GM12878 (cell line): ENCODE measurements at regions not wholly inside any gene's neighbourhood (a gene's known extent, or its start where the extent isn't known, plus 50 kb on each side); places are given as distances from the start of the nearest gene placed in this dataset.

Experiments
- BHLHE40 ChIP-seq, 2 experiments: fragments of 450-650 bp in 1 of 2; IDR thresholded peaks; 2 replicates each; pipeline ENCODE4 v1.6.1; 2011 to 2017; ENCODE audit warnings: low read depth in 2 of 2, borderline replicate concordance in 1 of 2, improper control_type of control experiment in 1 of 2, low read length in 1 of 2, mild to moderate bottlenecking in 1 of 2
- CREM ChIP-seq: IDR thresholded peaks from 2 replicates; pipeline ENCODE4 v1.6.1; 2014; ENCODE audit warnings: antibody characterized with exemption, low read depth
- EP300 ChIP-seq, 2 experiments: fragments of 150-350 bp in 1 of 2; IDR thresholded peaks; 2 replicates each; pipeline ENCODE4 v1.6.1; 2011 to 2012; ENCODE audit warnings: low read depth in 2 of 2, low read length in 2 of 2, borderline replicate concordance in 1 of 2, improper control_type of control experiment in 1 of 2, inconsistent platforms in 1 of 2; ENCODE audit not compliant: control insufficient read depth in 1 of 2
- MTA2 ChIP-seq: fragments of 450-650 bp; IDR thresholded peaks from 2 replicates; pipeline ENCODE4 v1.6.1; 2016; ENCODE audit warnings: low read depth, mild to moderate bottlenecking, moderate library complexity
- SPI1 ChIP-seq: IDR thresholded peaks from 2 replicates; pipeline ENCODE4 v1.6.1; 2011; ENCODE audit warnings: low read depth, mild to moderate bottlenecking, low read length, moderate library complexity, borderline replicate concordance; ENCODE audit not compliant: insufficient read depth
- YY1 ChIP-seq: IDR thresholded peaks from 2 replicates; pipeline ENCODE4 v1.6.1; 2011; ENCODE audit warnings: low read depth, mild to moderate bottlenecking, low read length
- TF ChIP-seq, protein P1 (sequence below): IDR thresholded peaks from 2 replicates; pipeline ENCODE4 v1.6.1; 2011; ENCODE audit warnings: borderline replicate concordance, low read depth, mild to moderate bottlenecking, moderate library complexity, low read length; ENCODE audit not compliant: insufficient read depth, poor library complexity, severe bottlenecking
- TF ChIP-seq, protein P2 (sequence below): fragments of 450-650 bp; IDR thresholded peaks from 2 replicates; pipeline ENCODE4 v1.6.1; 2017; ENCODE audit warnings: mild to moderate bottlenecking
- TF ChIP-seq, protein P3 (sequence below): IDR thresholded peaks from 2 replicates; pipeline ENCODE4 v1.6.1; 2011; ENCODE audit warnings: low read depth, mild to moderate bottlenecking, low read length, moderate library complexity, borderline replicate concordance; ENCODE audit errors: extremely low read depth
- TF ChIP-seq, protein P4 (sequence below), 3 experiments: IDR thresholded peaks in 2 of 3; conservative IDR thresholded peaks in 1 of 3; 2 replicates each; pipeline ENCODE4 v1.5.1; 2011; ENCODE audit warnings: low read depth in 3 of 3, low read length in 3 of 3, mild to moderate bottlenecking in 3 of 3, control low read depth in 2 of 3, moderate library complexity in 2 of 3, inconsistent platforms in 1 of 3, mixed read lengths in 1 of 3; ENCODE audit not compliant: control insufficient read depth in 2 of 3, insufficient read depth in 1 of 3; ENCODE audit errors: extremely low read depth in 1 of 3
- TF ChIP-seq, protein P5 (sequence below): IDR thresholded peaks from 2 replicates; pipeline ENCODE4 v1.6.1; 2012; ENCODE audit warnings: low read length, inconsistent platforms

DNA sequence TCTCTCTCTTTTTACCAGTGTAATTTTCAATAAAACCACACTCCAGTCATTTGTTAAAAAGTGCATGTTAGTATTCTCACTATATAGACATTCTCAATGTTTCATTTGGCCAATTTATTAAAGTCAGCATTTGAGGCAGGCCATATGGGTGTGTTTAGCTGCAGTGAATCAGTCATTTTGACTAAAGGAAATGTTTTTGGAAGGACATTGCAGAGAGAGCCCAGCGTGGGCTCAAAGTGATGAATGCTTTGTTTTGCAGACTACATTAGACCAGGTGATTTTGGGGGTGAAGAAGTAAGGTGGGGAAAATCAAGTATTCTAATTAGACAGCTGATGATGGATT, 116.7 kb downstream of the POSTN start:
- TF ChIP-seq, protein P1, sequence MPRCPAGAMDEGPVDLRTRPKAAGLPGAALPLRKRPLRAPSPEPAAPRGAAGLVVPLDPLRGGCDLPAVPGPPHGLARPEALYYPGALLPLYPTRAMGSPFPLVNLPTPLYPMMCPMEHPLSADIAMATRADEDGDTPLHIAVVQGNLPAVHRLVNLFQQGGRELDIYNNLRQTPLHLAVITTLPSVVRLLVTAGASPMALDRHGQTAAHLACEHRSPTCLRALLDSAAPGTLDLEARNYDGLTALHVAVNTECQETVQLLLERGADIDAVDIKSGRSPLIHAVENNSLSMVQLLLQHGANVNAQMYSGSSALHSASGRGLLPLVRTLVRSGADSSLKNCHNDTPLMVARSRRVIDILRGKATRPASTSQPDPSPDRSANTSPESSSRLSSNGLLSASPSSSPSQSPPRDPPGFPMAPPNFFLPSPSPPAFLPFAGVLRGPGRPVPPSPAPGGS: no peak
- TF ChIP-seq, protein P2, sequence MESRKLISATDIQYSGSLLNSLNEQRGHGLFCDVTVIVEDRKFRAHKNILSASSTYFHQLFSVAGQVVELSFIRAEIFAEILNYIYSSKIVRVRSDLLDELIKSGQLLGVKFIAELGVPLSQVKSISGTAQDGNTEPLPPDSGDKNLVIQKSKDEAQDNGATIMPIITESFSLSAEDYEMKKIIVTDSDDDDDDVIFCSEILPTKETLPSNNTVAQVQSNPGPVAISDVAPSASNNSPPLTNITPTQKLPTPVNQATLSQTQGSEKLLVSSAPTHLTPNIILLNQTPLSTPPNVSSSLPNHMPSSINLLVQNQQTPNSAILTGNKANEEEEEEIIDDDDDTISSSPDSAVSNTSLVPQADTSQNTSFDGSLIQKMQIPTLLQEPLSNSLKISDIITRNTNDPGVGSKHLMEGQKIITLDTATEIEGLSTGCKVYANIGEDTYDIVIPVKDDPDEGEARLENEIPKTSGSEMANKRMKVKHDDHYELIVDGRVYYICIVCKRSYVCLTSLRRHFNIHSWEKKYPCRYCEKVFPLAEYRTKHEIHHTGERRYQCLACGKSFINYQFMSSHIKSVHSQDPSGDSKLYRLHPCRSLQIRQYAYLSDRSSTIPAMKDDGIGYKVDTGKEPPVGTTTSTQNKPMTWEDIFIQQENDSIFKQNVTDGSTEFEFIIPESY: no peak
- TF ChIP-seq BHLHE40 (IDR thresholded peaks at IDR 0.05; ENCODE audit: borderline replicate concordance in 1 of 2, low read depth in 2 of 2, low read length in 1 of 2) (no peak), MTA2 (no peak), CREM (no peak), SPI1 (no peak), YY1 (no peak), EP300 (IDR thresholded peaks at IDR 0.05; ENCODE audit: borderline replicate concordance in 1 of 2, control insufficient read depth in 1 of 2, low read depth in 2 of 2, low read length in 2 of 2) (no peak)
- TF ChIP-seq, protein P3, sequence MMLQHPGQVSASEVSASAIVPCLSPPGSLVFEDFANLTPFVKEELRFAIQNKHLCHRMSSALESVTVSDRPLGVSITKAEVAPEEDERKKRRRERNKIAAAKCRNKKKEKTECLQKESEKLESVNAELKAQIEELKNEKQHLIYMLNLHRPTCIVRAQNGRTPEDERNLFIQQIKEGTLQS: no peak
- TF ChIP-seq, protein P4, sequence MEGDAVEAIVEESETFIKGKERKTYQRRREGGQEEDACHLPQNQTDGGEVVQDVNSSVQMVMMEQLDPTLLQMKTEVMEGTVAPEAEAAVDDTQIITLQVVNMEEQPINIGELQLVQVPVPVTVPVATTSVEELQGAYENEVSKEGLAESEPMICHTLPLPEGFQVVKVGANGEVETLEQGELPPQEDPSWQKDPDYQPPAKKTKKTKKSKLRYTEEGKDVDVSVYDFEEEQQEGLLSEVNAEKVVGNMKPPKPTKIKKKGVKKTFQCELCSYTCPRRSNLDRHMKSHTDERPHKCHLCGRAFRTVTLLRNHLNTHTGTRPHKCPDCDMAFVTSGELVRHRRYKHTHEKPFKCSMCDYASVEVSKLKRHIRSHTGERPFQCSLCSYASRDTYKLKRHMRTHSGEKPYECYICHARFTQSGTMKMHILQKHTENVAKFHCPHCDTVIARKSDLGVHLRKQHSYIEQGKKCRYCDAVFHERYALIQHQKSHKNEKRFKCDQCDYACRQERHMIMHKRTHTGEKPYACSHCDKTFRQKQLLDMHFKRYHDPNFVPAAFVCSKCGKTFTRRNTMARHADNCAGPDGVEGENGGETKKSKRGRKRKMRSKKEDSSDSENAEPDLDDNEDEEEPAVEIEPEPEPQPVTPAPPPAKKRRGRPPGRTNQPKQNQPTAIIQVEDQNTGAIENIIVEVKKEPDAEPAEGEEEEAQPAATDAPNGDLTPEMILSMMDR (IDR thresholded peaks at IDR 0.05 in 2 of 3, conservative IDR thresholded peaks at IDR 0.05 in 1 of 3; ENCODE audit: control insufficient read depth in 2 of 3, extremely low read depth in 1 of 3, insufficient read depth in 1 of 3, low read depth in 3 of 3, low read length in 3 of 3): no peak
- TF ChIP-seq, protein P5, sequence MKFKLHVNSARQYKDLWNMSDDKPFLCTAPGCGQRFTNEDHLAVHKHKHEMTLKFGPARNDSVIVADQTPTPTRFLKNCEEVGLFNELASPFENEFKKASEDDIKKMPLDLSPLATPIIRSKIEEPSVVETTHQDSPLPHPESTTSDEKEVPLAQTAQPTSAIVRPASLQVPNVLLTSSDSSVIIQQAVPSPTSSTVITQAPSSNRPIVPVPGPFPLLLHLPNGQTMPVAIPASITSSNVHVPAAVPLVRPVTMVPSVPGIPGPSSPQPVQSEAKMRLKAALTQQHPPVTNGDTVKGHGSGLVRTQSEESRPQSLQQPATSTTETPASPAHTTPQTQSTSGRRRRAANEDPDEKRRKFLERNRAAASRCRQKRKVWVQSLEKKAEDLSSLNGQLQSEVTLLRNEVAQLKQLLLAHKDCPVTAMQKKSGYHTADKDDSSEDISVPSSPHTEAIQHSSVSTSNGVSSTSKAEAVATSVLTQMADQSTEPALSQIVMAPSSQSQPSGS: no peak
